Mesenchymal stem cell (in vitro differentiated cells and primary cell): ENCODE measurements at regions not wholly inside any gene's neighbourhood (a gene's known extent, or its start where the extent isn't known, plus 50 kb on each side); places are given as distances from the start of the nearest gene placed in this dataset.
"Not testable (repeated sequence)": the region's sequence is repeated elsewhere in the genome, so short reads cannot be mapped to it uniquely, and the experiment has no call there.

Source experiments
- DNase-seq: peaks from one replicate; pipeline ENCODE4 v3.0.0-alpha.2; 2013
- H2AFZ ChIP-seq: one replicate; pipeline ENCODE4 v1.6.1; 2013; ENCODE audit warnings: low read depth, mild to moderate bottlenecking, control low read depth, inconsistent platforms, low read length, moderate library complexity
- H2AK5ac ChIP-seq: 2 replicates; pipeline ENCODE4 v1.6.1; 2013; ENCODE audit warnings: low read length, moderate library complexity, mild to moderate bottlenecking, inconsistent platforms; ENCODE audit not compliant: severe bottlenecking
- H2BK120ac ChIP-seq: one replicate; pipeline ENCODE4 v1.6.1; 2013; ENCODE audit warnings: low read depth, mild to moderate bottlenecking, inconsistent platforms, low read length, moderate library complexity
- H2BK12ac ChIP-seq, 2 experiments: one replicate each; pipeline ENCODE4 v1.6.1; 2013; ENCODE audit warnings: inconsistent platforms in 2 of 2, low read length in 2 of 2, mild to moderate bottlenecking in 2 of 2, moderate library complexity in 2 of 2, control low read depth in 1 of 2
- H2BK15ac ChIP-seq: one replicate; pipeline ENCODE4 v1.6.1; 2013; ENCODE audit warnings: mild to moderate bottlenecking, low read depth, inconsistent platforms; ENCODE audit not compliant: poor library complexity, severe bottlenecking
- H2BK5ac ChIP-seq: 2 replicates; pipeline ENCODE4 v1.6.1; 2013; ENCODE audit warnings: low read depth, mild to moderate bottlenecking, low read length, control low read depth, inconsistent platforms; ENCODE audit not compliant: poor library complexity, severe bottlenecking
- H3K14ac ChIP-seq, 2 experiments: one replicate each; pipeline ENCODE4 v1.6.1; 2013; ENCODE audit warnings: inconsistent platforms in 2 of 2, low read length in 2 of 2, control low read depth in 1 of 2, mild to moderate bottlenecking in 1 of 2, moderate library complexity in 1 of 2
- H3K18ac ChIP-seq, 2 experiments: one replicate each; pipeline ENCODE4 v1.6.1; 2013; ENCODE audit warnings: inconsistent platforms in 2 of 2, low read length in 2 of 2, control low read depth in 1 of 2, low read depth in 1 of 2, mild to moderate bottlenecking in 1 of 2
- H3K23ac ChIP-seq, 2 experiments: one replicate each; pipeline ENCODE4 v1.6.1; 2013; ENCODE audit warnings: inconsistent platforms in 2 of 2, low read length in 2 of 2, mild to moderate bottlenecking in 2 of 2, moderate library complexity in 2 of 2, control low read depth in 1 of 2
- H3K27ac ChIP-seq: 2 replicates; pipeline ENCODE4 v1.5.1; 2013; ENCODE audit warnings: mild to moderate bottlenecking, moderate library complexity, low read length, control low read depth, inconsistent platforms; ENCODE audit not compliant: poor library complexity, severe bottlenecking
- H3K27me3 ChIP-seq, 2 experiments: 2 replicates each; pipeline versions ENCODE4 v1.6.1 to v1.7.0; 2013; ENCODE audit warnings: low read length in 2 of 2, mild to moderate bottlenecking in 2 of 2, moderate library complexity in 2 of 2, control low read depth in 1 of 2, inconsistent platforms in 1 of 2; ENCODE audit not compliant: control insufficient read depth in 1 of 2, insufficient read depth in 1 of 2
- H3K36me3 ChIP-seq, 2 experiments: 2 replicates each; pipeline versions ENCODE4 v1.6.1 to v1.7.0; 2013; ENCODE audit warnings: low read length in 2 of 2, control low read depth in 1 of 2, inconsistent platforms in 1 of 2, low read depth in 1 of 2, mild to moderate bottlenecking in 1 of 2; ENCODE audit not compliant: insufficient read depth in 2 of 2, control insufficient read depth in 1 of 2
- H3K4ac ChIP-seq, 2 experiments: one replicate each; pipeline ENCODE4 v1.6.1; 2013; ENCODE audit warnings: inconsistent platforms in 2 of 2, low read length in 2 of 2, mild to moderate bottlenecking in 2 of 2, moderate library complexity in 2 of 2, control low read depth in 1 of 2, low read depth in 1 of 2
- H3K4me1 ChIP-seq: 2 replicates; pipeline ENCODE4 v1.6.1; 2013; ENCODE audit warnings: low read depth, low read length, control low read depth; ENCODE audit not compliant: control insufficient read depth, insufficient read depth
- H3K4me2 ChIP-seq: 2 replicates; pipeline ENCODE4 v1.6.1; 2013; ENCODE audit warnings: low read length, mild to moderate bottlenecking, inconsistent platforms; ENCODE audit not compliant: poor library complexity, severe bottlenecking
- H3K4me3 ChIP-seq, 2 experiments: 2 replicates each; pipeline versions ENCODE4 v1.5.1 to v1.7.0; 2013; ENCODE audit warnings: low read length in 2 of 2, mild to moderate bottlenecking in 2 of 2, control low read depth in 1 of 2, low read depth in 1 of 2; ENCODE audit not compliant: insufficient read depth in 1 of 2
- H3K79me1 ChIP-seq: replicated peaks from 2 replicates; pipeline ENCODE4 v1.6.1; 2013; ENCODE audit warnings: mild to moderate bottlenecking, control low read depth, low read length, inconsistent platforms; ENCODE audit not compliant: poor library complexity, severe bottlenecking
- H3K9ac ChIP-seq: 2 replicates; pipeline ENCODE4 v1.7.0; 2013; ENCODE audit warnings: mild to moderate bottlenecking, low read length, moderate library complexity
- H3K9me3 ChIP-seq: 2 replicates; pipeline ENCODE4 v1.7.0; 2013; ENCODE audit warnings: mild to moderate bottlenecking, low read length; ENCODE audit not compliant: control insufficient read depth
- H4K8ac ChIP-seq: one replicate; pipeline ENCODE4 v1.6.1; 2013; ENCODE audit warnings: inconsistent platforms, mild to moderate bottlenecking, low read length, moderate library complexity
- H4K91ac ChIP-seq: one replicate; pipeline ENCODE4 v1.6.1; 2013; ENCODE audit warnings: mild to moderate bottlenecking, low read length, inconsistent platforms
- WGBS: methylation state at CpG from one replicate; pipeline ENCODE4 v1.1.7; 2013; ENCODE audit warnings: mixed read lengths; 5-methylcytosine and 5-hydroxymethylcytosine counted together

GRCh38 chr2:91772240-91772937 lies 3080.9 kb downstream of the RPIA start:
- H3K4ac ChIP-seq, H3K27ac ChIP-seq, H2BK12ac ChIP-seq, H3K18ac ChIP-seq, H3K9ac ChIP-seq, H2AFZ ChIP-seq, H2BK15ac ChIP-seq, H4K91ac ChIP-seq, H3K14ac ChIP-seq, H2AK5ac ChIP-seq, H2BK120ac ChIP-seq, H4K8ac ChIP-seq, DNase-seq, H3K9me3 ChIP-seq, H3K27me3 ChIP-seq, H3K36me3 ChIP-seq, H2BK5ac ChIP-seq, H3K4me3 ChIP-seq, H3K79me1 ChIP-seq, H3K4me1 ChIP-seq, H3K4me2 ChIP-seq, H3K23ac ChIP-seq: not testable (repeated sequence)
- WGBS: 82% methylated on average over 9 of the region's 13 CpGs

GRCh38 chr2:91773810-91774209 lies 3082.3 kb downstream of the RPIA start:
- H2AK5ac ChIP-seq, H2AFZ ChIP-seq, H3K14ac ChIP-seq, H3K36me3 ChIP-seq, H3K4me3 ChIP-seq, H2BK15ac ChIP-seq, H3K4me2 ChIP-seq, H3K18ac ChIP-seq, H4K8ac ChIP-seq, H2BK5ac ChIP-seq, H3K9ac ChIP-seq, H3K4ac ChIP-seq, H3K4me1 ChIP-seq, DNase-seq, H3K9me3 ChIP-seq, H3K27ac ChIP-seq, H2BK12ac ChIP-seq, H3K23ac ChIP-seq, H2BK120ac ChIP-seq, H4K91ac ChIP-seq, H3K27me3 ChIP-seq, H3K79me1 ChIP-seq: not testable (repeated sequence)
- 100% methylated on average over 1 of the region's 9 CpGs for WGBS

- H4K8ac ChIP-seq, H2AFZ ChIP-seq, H3K14ac ChIP-seq, H2BK15ac ChIP-seq, H2BK12ac ChIP-seq, H2AK5ac ChIP-seq, H3K79me1 ChIP-seq, H3K27ac ChIP-seq, H4K91ac ChIP-seq, H3K4me1 ChIP-seq, DNase-seq, H3K4ac ChIP-seq, H3K4me2 ChIP-seq, H3K18ac ChIP-seq, H2BK120ac ChIP-seq, H3K9ac ChIP-seq, H2BK5ac ChIP-seq, H3K36me3 ChIP-seq, H3K27me3 ChIP-seq, H3K4me3 ChIP-seq, H3K23ac ChIP-seq, H3K9me3 ChIP-seq: not testable (repeated sequence)
- WGBS: 69% methylated on average over 4 of the region's 4 CpGs
Observed at GRCh38 chr2:91775193-91775592, 3083.7 kb downstream of the RPIA start.

- H3K18ac ChIP-seq, H3K79me1 ChIP-seq, H3K4me3 ChIP-seq, H3K23ac ChIP-seq, H3K9me3 ChIP-seq, H3K4me2 ChIP-seq, H2BK5ac ChIP-seq, H3K9ac ChIP-seq, H4K8ac ChIP-seq, H2BK15ac ChIP-seq, H2BK120ac ChIP-seq, H3K4me1 ChIP-seq, H3K14ac ChIP-seq, H2AK5ac ChIP-seq, H2BK12ac ChIP-seq, H3K36me3 ChIP-seq, H4K91ac ChIP-seq, H3K27me3 ChIP-seq, H2AFZ ChIP-seq, H3K27ac ChIP-seq, H3K4ac ChIP-seq, DNase-seq: not testable (repeated sequence)
- 82% methylated on average over 9 of the region's 14 CpGs for WGBS
Observed at GRCh38 chr2:91780324-91780723, 3088.9 kb downstream of the RPIA start.
